ENCODE measurements at regions not wholly inside any gene's neighbourhood (a gene's known extent, or its start where the extent isn't known, plus 50 kb on each side); places are given as distances from the start of the nearest gene placed in this dataset.

- TF ChIP-seq ETV6 (CRISPR knock-in tag; IDR thresholded peaks at IDR 0.05) = no peak
- TF ChIP-seq SP1 (CRISPR knock-in tag; conservative IDR thresholded peaks at IDR 0.05) = no peak
- no peak for TF ChIP-seq ZMAT4 (CRISPR knock-in tag; IDR thresholded peaks at IDR 0.05)
- no peak for TF ChIP-seq NR1H2 (CRISPR knock-in tag; IDR thresholded peaks at IDR 0.05)
- no peak for TF ChIP-seq TEAD1 (CRISPR knock-in tag; IDR thresholded peaks at IDR 0.05)
- no peak for TF ChIP-seq JUN (CRISPR knock-in tag; IDR thresholded peaks at IDR 0.05)
- no peak for TF ChIP-seq ZNF423 (CRISPR knock-in tag; IDR thresholded peaks at IDR 0.05)
- TF ChIP-seq NFE2L1 (CRISPR knock-in tag; IDR thresholded peaks at IDR 0.05) = no peak
- no peak for TF ChIP-seq ZNF396 (CRISPR knock-in tag; IDR thresholded peaks at IDR 0.05; ENCODE audit: borderline replicate concordance)
- Mint-ChIP-seq H3K4me3 (no peak overlapping the region), H3K36me3 (no peaks in the 10 kb centered on the region), H3K9me3 (peaks cover 5% of the 10 kb centered on the region), H3K27me3 (ENCODE audit: low read depth) (no peaks in the 10 kb centered on the region), H3K27ac (no peak overlapping the region), H3K4me1 (no peaks in the 10 kb centered on the region)
- POLR2A ChIA-PET = no interaction called here
- no peak for ATAC-seq
- CTCF ChIA-PET = interaction anchor here (1.3 kb wide), 1 partner anchor 24 kb away, joined by 4 read pairs; no protein-coding TSS in a partner anchor
- DNase-seq (ENCODE audit: low spot score) = no peak
These were observed 90.3 kb downstream of the C16orf95 start for GRCh38 chr16:87226926-87227295.

DNA sequence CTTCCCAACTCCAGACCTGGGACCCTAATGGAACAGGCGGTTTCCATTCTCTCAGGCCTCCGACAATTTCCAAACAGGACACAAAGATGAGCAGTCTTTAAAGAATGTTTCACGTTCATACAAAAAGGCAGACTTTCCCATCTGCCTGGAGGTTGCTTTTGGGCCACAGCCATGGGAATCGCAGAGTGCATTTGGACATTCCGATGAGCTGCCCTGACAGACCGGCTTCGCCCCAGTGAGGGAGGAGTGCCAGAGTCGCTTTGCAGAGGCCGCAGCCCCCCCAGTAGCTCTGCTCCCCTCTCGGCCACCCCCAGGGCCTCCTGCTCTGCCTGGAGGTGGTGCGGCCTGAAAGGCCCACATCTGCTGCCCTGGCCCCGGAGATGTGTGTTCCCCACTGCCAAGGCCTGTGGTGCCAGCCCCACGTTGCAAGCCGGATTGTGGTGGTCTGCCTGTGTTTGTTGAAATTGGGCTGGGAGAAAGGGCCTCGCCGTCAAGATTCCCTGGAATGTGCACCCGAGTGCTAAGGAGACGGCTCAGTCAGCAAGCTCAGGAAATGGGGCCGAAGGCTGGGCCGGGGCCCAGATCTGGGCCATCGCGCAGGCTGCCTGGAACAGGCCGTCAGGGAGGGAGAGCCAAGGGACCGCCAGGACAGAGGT lies 89.8 kb downstream of the C16orf95 start:
- H3K36me3 Mint-ChIP-seq = no peaks in the 10 kb centered on the region
- TF ChIP-seq TEAD4 (CRISPR knock-in tag; IDR thresholded peaks at IDR 0.05) (no peak), PRRX2 (CRISPR knock-in tag; IDR thresholded peaks at IDR 0.05) (no peak), CREM (CRISPR knock-in tag; IDR thresholded peaks at IDR 0.05) (no peak), GTF2I (CRISPR knock-in tag; conservative IDR thresholded peaks at IDR 0.05) (no peak), ATF6 (CRISPR knock-in tag; IDR thresholded peaks at IDR 0.05) (no peak), JUN (CRISPR knock-in tag; IDR thresholded peaks at IDR 0.05) (no peak), OVOL2 (CRISPR knock-in tag; IDR thresholded peaks at IDR 0.05; ENCODE audit: borderline replicate concordance) (no peak), FOXJ3 (CRISPR knock-in tag; IDR thresholded peaks at IDR 0.05; ENCODE audit: borderline replicate concordance) (no peak), SMAD4 (CRISPR knock-in tag; IDR thresholded peaks at IDR 0.05) (no peak), NFYB (CRISPR knock-in tag; conservative IDR thresholded peaks at IDR 0.05; ENCODE audit: low read depth) (no peak), ZNF423 (CRISPR knock-in tag; IDR thresholded peaks at IDR 0.05) (no peak), ZNF512 (CRISPR knock-in tag; IDR thresholded peaks at IDR 0.05; ENCODE audit: borderline replicate concordance) (no peak), NR1H2 (CRISPR knock-in tag; IDR thresholded peaks at IDR 0.05) (no peak), E2F1 (CRISPR knock-in tag; IDR thresholded peaks at IDR 0.05) (no peak), EMX1 (CRISPR knock-in tag; IDR thresholded peaks at IDR 0.05) (no peak), TP53 (CRISPR knock-in tag; IDR thresholded peaks at IDR 0.05) (no peak), GABPB1 (CRISPR knock-in tag; IDR thresholded peaks at IDR 0.05) (no peak), E2F4 (CRISPR knock-in tag; IDR thresholded peaks at IDR 0.05; ENCODE audit: borderline replicate concordance, low read depth) (no peak), ATF1 (CRISPR knock-in tag; IDR thresholded peaks at IDR 0.05) (no peak)
- TF ChIP-seq, protein P1, sequence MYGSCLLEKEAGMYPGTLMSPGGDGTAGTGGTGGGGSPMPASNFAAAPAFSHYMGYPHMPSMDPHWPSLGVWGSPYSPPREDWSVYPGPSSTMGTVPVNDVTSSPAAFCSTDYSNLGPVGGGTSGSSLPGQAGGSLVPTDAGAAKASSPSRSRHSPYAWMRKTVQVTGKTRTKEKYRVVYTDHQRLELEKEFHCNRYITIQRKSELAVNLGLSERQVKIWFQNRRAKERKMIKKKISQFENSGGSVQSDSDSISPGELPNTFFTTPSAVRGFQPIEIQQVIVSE (CRISPR knock-in tag; IDR thresholded peaks at IDR 0.05; ENCODE audit: borderline replicate concordance) = no peak
- H3K4me1 Mint-ChIP-seq = no peaks in the 10 kb centered on the region
- ChIA-PET POLR2A (no interaction called here), CTCF (interaction anchor here (1.0 to 1.3 kb wide), 2 partner anchors 9 to 24 kb away, joined by 4 read pairs; no protein-coding TSS in a partner anchor)
- no peaks in the 10 kb centered on the region for H3K27me3 Mint-ChIP-seq (ENCODE audit: low read depth)
- H3K4me3 Mint-ChIP-seq = no peak overlapping the region
- H3K9me3 Mint-ChIP-seq = peaks cover 10% of the 10 kb centered on the region
- ATAC-seq (no peak; the same call in none of the 2 replicates), DNase-seq (ENCODE audit: low spot score) (no peak)
- H3K27ac Mint-ChIP-seq = no peak overlapping the region
